ENCODE measurements at regions not wholly inside any gene's neighbourhood (a gene's known extent, or its start where the extent isn't known, plus 50 kb on each side); places are given as distances from the start of the nearest gene placed in this dataset.

DNA sequence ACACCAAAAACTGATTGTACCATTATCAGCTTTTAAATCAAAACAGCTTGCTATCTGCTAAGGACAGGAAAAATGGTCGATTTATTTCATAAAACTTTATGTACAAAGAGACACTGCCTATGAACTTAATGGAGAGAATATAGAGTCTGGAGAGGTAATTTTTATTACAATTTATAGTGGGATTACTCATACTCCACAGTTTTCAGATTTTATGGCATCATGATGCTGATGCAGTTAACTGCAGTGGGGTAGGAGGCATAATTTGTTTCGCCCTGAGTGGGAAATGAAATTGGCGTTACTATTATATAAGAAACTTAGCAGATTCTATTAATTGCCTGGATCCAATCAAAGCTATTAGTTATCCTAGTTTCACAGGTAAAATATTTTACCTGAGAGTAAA, 301.4 kb downstream of the KLF12 start:
- no peak for TF ChIP-seq FOS (IDR thresholded peaks at IDR 0.05; ENCODE audit: low read depth, low read length)
- TF ChIP-seq, protein P1, sequence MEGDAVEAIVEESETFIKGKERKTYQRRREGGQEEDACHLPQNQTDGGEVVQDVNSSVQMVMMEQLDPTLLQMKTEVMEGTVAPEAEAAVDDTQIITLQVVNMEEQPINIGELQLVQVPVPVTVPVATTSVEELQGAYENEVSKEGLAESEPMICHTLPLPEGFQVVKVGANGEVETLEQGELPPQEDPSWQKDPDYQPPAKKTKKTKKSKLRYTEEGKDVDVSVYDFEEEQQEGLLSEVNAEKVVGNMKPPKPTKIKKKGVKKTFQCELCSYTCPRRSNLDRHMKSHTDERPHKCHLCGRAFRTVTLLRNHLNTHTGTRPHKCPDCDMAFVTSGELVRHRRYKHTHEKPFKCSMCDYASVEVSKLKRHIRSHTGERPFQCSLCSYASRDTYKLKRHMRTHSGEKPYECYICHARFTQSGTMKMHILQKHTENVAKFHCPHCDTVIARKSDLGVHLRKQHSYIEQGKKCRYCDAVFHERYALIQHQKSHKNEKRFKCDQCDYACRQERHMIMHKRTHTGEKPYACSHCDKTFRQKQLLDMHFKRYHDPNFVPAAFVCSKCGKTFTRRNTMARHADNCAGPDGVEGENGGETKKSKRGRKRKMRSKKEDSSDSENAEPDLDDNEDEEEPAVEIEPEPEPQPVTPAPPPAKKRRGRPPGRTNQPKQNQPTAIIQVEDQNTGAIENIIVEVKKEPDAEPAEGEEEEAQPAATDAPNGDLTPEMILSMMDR (conservative IDR thresholded peaks at IDR 0.05; ENCODE audit: low read depth, low read length): no peak
- TF ChIP-seq POLR2A (IDR thresholded peaks at IDR 0.05; ENCODE audit: low read depth, low read length): no peak
- TF ChIP-seq, protein P2, sequence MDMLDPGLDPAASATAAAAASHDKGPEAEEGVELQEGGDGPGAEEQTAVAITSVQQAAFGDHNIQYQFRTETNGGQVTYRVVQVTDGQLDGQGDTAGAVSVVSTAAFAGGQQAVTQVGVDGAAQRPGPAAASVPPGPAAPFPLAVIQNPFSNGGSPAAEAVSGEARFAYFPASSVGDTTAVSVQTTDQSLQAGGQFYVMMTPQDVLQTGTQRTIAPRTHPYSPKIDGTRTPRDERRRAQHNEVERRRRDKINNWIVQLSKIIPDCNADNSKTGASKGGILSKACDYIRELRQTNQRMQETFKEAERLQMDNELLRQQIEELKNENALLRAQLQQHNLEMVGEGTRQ (IDR thresholded peaks at IDR 0.05; ENCODE audit: low read depth, low read length): no peak
- TF ChIP-seq, protein P3, sequence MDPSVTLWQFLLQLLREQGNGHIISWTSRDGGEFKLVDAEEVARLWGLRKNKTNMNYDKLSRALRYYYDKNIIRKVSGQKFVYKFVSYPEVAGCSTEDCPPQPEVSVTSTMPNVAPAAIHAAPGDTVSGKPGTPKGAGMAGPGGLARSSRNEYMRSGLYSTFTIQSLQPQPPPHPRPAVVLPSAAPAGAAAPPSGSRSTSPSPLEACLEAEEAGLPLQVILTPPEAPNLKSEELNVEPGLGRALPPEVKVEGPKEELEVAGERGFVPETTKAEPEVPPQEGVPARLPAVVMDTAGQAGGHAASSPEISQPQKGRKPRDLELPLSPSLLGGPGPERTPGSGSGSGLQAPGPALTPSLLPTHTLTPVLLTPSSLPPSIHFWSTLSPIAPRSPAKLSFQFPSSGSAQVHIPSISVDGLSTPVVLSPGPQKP (IDR thresholded peaks at IDR 0.05; ENCODE audit: borderline replicate concordance, low read depth, low read length): no peak
- TF ChIP-seq MAFK (IDR thresholded peaks at IDR 0.05; ENCODE audit: low read depth, low read length): no peak
- TF ChIP-seq CEBPB (IDR thresholded peaks at IDR 0.05; ENCODE audit: low read depth, low read length): no peak
- TF ChIP-seq MXI1 (IDR thresholded peaks at IDR 0.05; ENCODE audit: borderline replicate concordance, low read depth, low read length): no peak
- TF ChIP-seq RAD21 (IDR thresholded peaks at IDR 0.05; ENCODE audit: low read length): no peak
- no peak for TF ChIP-seq MAZ (IDR thresholded peaks at IDR 0.05; ENCODE audit: borderline replicate concordance, low read depth, low read length)
- TF ChIP-seq SMC3 (IDR thresholded peaks at IDR 0.05; ENCODE audit: low read depth, low read length): no peak
- TF ChIP-seq RFX5 (IDR thresholded peaks at IDR 0.05; ENCODE audit: low read depth, low read length): no peak
- TF ChIP-seq NFE2L2 (IDR thresholded peaks at IDR 0.05; ENCODE audit: low read depth, low read length): no peak
